ENCODE measurements at regions not wholly inside any gene's neighbourhood (a gene's known extent, or its start where the extent isn't known, plus 50 kb on each side); places are given as distances from the start of the nearest gene placed in this dataset.

DNA sequence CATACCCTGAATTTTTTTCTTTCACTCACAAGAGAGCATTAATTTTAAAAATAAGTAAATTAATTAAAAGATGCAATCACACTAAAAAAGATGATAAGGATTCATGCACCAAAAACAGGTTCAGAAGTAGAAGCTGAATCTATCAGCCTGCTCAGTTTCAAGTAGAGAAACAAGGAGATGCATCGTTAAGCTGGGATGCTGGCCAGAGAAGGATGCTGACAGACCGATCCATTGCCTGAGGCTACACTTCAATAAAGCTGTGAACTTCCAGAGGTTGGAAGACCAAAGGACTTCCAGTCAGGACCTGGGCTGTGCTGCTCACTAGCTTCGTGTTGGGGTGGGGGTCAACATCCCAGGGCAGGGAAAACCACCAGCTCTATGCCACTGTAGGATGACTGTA, 457.7 kb downstream of the EFNA5 start:
- TF ChIP-seq, protein P1, sequence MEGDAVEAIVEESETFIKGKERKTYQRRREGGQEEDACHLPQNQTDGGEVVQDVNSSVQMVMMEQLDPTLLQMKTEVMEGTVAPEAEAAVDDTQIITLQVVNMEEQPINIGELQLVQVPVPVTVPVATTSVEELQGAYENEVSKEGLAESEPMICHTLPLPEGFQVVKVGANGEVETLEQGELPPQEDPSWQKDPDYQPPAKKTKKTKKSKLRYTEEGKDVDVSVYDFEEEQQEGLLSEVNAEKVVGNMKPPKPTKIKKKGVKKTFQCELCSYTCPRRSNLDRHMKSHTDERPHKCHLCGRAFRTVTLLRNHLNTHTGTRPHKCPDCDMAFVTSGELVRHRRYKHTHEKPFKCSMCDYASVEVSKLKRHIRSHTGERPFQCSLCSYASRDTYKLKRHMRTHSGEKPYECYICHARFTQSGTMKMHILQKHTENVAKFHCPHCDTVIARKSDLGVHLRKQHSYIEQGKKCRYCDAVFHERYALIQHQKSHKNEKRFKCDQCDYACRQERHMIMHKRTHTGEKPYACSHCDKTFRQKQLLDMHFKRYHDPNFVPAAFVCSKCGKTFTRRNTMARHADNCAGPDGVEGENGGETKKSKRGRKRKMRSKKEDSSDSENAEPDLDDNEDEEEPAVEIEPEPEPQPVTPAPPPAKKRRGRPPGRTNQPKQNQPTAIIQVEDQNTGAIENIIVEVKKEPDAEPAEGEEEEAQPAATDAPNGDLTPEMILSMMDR (conservative IDR thresholded peaks at IDR 0.05), result no peak
- TF ChIP-seq ZFX (IDR thresholded peaks at IDR 0.05), result no peak
